ENCODE measurements at regions not wholly inside any gene's neighbourhood (a gene's known extent, or its start where the extent isn't known, plus 50 kb on each side); places are given as distances from the start of the nearest gene placed in this dataset.

DNA sequence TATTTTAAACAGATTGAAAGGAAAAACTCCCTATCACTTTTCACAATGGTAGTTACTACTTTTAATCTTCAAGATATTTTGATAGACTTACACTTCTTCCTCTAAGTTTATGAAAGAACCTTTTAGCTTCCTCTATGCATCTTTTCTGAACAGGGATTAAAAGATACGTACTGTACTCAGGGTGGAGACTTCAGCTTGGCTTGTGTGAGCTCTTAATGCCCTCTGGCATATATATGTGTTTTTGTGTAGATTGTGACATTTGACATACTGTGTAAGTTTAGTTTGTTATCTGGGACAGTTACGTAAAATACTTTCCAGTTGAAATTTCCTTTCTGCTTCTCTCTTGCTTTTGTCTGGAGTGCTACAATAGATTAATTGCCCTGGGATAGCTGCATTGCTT lies 109.3 kb upstream of the NUDT6 start:
- Histone ChIP-seq H3K4me3 (ENCODE audit: low read depth, low read length, poor library complexity, severe bottlenecking) (no peak overlapping the region), H3K27ac (ENCODE audit: low read depth, low read length, poor library complexity, severe bottlenecking) (no peak overlapping the region), H3K27me3 (replicated peaks; ENCODE audit: insufficient read depth, low read depth, low read length, poor library complexity) (no peaks in the 10 kb centered on the region), H3K36me3 (ENCODE audit: insufficient read depth, low read length, poor library complexity, severe bottlenecking) (no peaks in the 10 kb centered on the region), H3K9me3 (ENCODE audit: low read depth, low read length, poor library complexity, severe bottlenecking) (no peaks in the 10 kb centered on the region), H3K4me1 (ENCODE audit: insufficient read depth, low read length, poor library complexity, severe bottlenecking) (peaks cover 5% of the 10 kb centered on the region)
- TF ChIP-seq EZH2 (IDR thresholded peaks at IDR 0.05; ENCODE audit: borderline replicate concordance, low read depth, low read length, poor library complexity, severe bottlenecking) (no peak), CTCF (conservative IDR thresholded peaks at IDR 0.05; ENCODE audit: low read depth, low read length) (no peak)
- ChIA-PET POLR2A (ENCODE audit: low non-redundant PET) (no interaction called here), CTCF (no interaction called here)
- intact Hi-C loops (cut with micrococcal nuclease; ENCODE audit: unreplicated experiment): no loop called here
- no peak for DNase-seq (ENCODE audit: low spot score)
- no TSS peak for BruUV-seq (replicated peaks)

DNA sequence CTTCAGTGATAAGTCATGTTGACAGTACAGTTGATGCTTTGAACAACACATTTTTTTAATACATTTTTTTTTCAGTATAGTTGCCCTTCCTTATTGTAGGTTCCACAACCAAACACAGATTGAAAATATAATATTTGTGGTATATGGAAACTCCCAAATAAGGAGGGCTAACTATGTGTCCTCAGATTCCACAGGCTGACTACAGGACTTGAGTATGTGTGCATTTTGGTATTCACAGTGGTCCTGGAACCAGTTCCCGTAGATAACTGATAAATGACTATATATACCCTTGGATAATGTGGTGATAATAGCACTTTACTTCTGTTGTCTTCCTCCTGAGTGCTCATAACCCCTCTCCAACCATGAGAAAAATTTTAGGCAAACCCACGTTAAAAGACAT lies 111.6 kb upstream of the NUDT6 start:
- BruUV-seq (replicated peaks): no TSS peak
- intact Hi-C loops (cut with micrococcal nuclease; ENCODE audit: unreplicated experiment): no loop called here
- CTCF ChIA-PET: no interaction called here

DNA sequence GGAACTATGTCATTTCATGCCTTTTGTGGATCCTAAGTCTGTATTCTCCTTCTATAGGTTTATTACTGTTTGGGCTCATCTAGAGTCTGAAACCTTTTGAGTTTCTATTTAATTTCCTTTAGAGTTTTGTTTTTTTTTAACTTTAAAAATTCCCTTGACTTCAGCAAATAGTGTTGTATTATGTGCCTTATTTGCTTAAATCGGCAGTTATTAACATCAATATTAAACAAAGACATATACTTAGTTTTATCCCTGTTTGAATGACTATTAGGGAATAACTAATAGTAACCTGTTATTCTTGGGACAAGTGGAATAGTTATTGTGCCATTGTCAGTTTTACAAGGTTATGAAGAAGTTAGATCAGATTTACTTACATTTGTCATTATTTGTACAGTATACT lies 112.8 kb upstream of the NUDT6 start:
- TF ChIP-seq CTCF (conservative IDR thresholded peaks at IDR 0.05; ENCODE audit: low read depth, low read length) (no peak), EZH2 (IDR thresholded peaks at IDR 0.05; ENCODE audit: borderline replicate concordance, low read depth, low read length, poor library complexity, severe bottlenecking) (no peak)
- H3K36me3 ChIP-seq (ENCODE audit: insufficient read depth, low read length, poor library complexity, severe bottlenecking): no peaks in the 10 kb centered on the region
- H3K4me3 ChIP-seq (ENCODE audit: low read depth, low read length, poor library complexity, severe bottlenecking): no peak overlapping the region
- POLR2A ChIA-PET (ENCODE audit: low non-redundant PET): no interaction called here
- H3K9me3 ChIP-seq (ENCODE audit: low read depth, low read length, poor library complexity, severe bottlenecking): no peaks in the 10 kb centered on the region
- DNase-seq (ENCODE audit: low spot score): no peak
- H3K27me3 ChIP-seq (replicated peaks; ENCODE audit: insufficient read depth, low read depth, low read length, poor library complexity): no peaks in the 10 kb centered on the region
- H3K27ac ChIP-seq (ENCODE audit: low read depth, low read length, poor library complexity, severe bottlenecking): no peak overlapping the region
- intact Hi-C loops (cut with micrococcal nuclease; ENCODE audit: unreplicated experiment): no loop called here
- CTCF ChIA-PET: no interaction called here
- peaks cover 5% of the 10 kb centered on the region for H3K4me1 ChIP-seq (ENCODE audit: insufficient read depth, low read length, poor library complexity, severe bottlenecking)
- no TSS peak for BruUV-seq (replicated peaks)

More for the DNA sequence above, 111.6 kb upstream of the NUDT6 start:
- no peaks in the 10 kb centered on the region for H3K9me3 ChIP-seq (ENCODE audit: low read depth, low read length, poor library complexity, severe bottlenecking)
- TF ChIP-seq EZH2 (IDR thresholded peaks at IDR 0.05; ENCODE audit: borderline replicate concordance, low read depth, low read length, poor library complexity, severe bottlenecking) (no peak), CTCF (conservative IDR thresholded peaks at IDR 0.05; ENCODE audit: low read depth, low read length) (no peak)
- no peaks in the 10 kb centered on the region for H3K27me3 ChIP-seq (replicated peaks; ENCODE audit: insufficient read depth, low read depth, low read length, poor library complexity)
- H3K4me3 ChIP-seq (ENCODE audit: low read depth, low read length, poor library complexity, severe bottlenecking): no peak overlapping the region
- peaks cover 5% of the 10 kb centered on the region for H3K4me1 ChIP-seq (ENCODE audit: insufficient read depth, low read length, poor library complexity, severe bottlenecking)
- POLR2A ChIA-PET (ENCODE audit: low non-redundant PET): no interaction called here
- no peak overlapping the region for H3K27ac ChIP-seq (ENCODE audit: low read depth, low read length, poor library complexity, severe bottlenecking)
- DNase-seq (ENCODE audit: low spot score): no peak
- no peaks in the 10 kb centered on the region for H3K36me3 ChIP-seq (ENCODE audit: insufficient read depth, low read length, poor library complexity, severe bottlenecking)

All from A673 (cell line).